ENCODE measurements at regions not wholly inside any gene's neighbourhood (a gene's known extent, or its start where the extent isn't known, plus 50 kb on each side); places are given as distances from the start of the nearest gene placed in this dataset.

- Histone ChIP-seq H3K27me3 (ENCODE audit: insufficient read depth, low read length) (no peaks in the 10 kb centered on the region), H3K9me3 (ENCODE audit: control insufficient read depth in 1 of 2, low read length in 2 of 2) (no peaks in the 10 kb centered on the region), H3K4me3 (ENCODE audit: low read length in 2 of 2) (no peak overlapping the region), H3K27ac (ENCODE audit: low read depth, low read length) (no peak overlapping the region), H3K36me3 (ENCODE audit: insufficient read depth, low read length) (no peaks in the 10 kb centered on the region), H3K4me1 (ENCODE audit: insufficient read depth, low read length) (no peaks in the 10 kb centered on the region)
- H3K4me3 Mint-ChIP-seq, result no peak overlapping the region
- H3K36me3 Mint-ChIP-seq, result no peaks in the 10 kb centered on the region
- H3K4me1 Mint-ChIP-seq, result peaks cover 0 to 2% (median 0%) of the 10 kb centered on the region in 4 donors
- H3K27ac Mint-ChIP-seq, result no peak overlapping the region
- intact Hi-C loops (cut with micrococcal nuclease), result no loop called here
- ChIA-PET CTCF (ENCODE audit: partially characterized antibody) (no interaction called here), POLR2A (ENCODE audit: partially characterized antibody) (no interaction called here)
- H3K9me3 Mint-ChIP-seq, result peaks cover 0 to 3% (median 0%) of the 10 kb centered on the region in 8 donors
- peaks cover 7 to 18% of the 10 kb centered on the region in 2 donors for H3K27me3 Mint-ChIP-seq
- no peak for DNase-seq
Measured at GRCh38 chr20:47876311-47877088, 91.2 kb upstream of the SULF2 start.

GRCh38 chr20:47875297-47876025 is 90.2 kb upstream of the SULF2 start:
- Histone ChIP-seq H3K4me3 (ENCODE audit: low read length in 2 of 2) (no peak overlapping the region), H3K9me3 (ENCODE audit: control insufficient read depth in 1 of 2, low read length in 2 of 2) (no peaks in the 10 kb centered on the region), H3K27me3 (ENCODE audit: insufficient read depth, low read length) (no peaks in the 10 kb centered on the region), H3K36me3 (ENCODE audit: insufficient read depth, low read length) (no peaks in the 10 kb centered on the region), H3K27ac (ENCODE audit: low read depth, low read length) (no peak overlapping the region), H3K4me1 (ENCODE audit: insufficient read depth, low read length) (no peaks in the 10 kb centered on the region)
- Mint-ChIP-seq H3K27ac (no peak overlapping the region), H3K9me3 (peaks cover 0 to 3% (median 0%) of the 10 kb centered on the region in 8 donors), H3K4me3 (no peak overlapping the region), H3K36me3 (no peaks in the 10 kb centered on the region), H3K27me3 (peaks cover 8 to 19% of the 10 kb centered on the region in 2 donors), H3K4me1 (peaks cover 0 to 2% (median 0%) of the 10 kb centered on the region in 4 donors)
- ChIA-PET CTCF (ENCODE audit: partially characterized antibody) (no interaction called here), POLR2A (ENCODE audit: partially characterized antibody) (no interaction called here)
- intact Hi-C loops (cut with micrococcal nuclease), result no loop called here
- no peak for DNase-seq

GRCh38 chr20:47872341-47872740 is 87.1 kb upstream of the SULF2 start:
- DNase-seq, result no peak
- Mint-ChIP-seq H3K4me1 (no peaks in the 10 kb centered on the region), H3K27me3 (peaks cover 12 to 18% of the 10 kb centered on the region in 2 donors), H3K4me3 (no peak overlapping the region), H3K9me3 (no peaks in the 10 kb centered on the region), H3K27ac (no peak overlapping the region), H3K36me3 (no peaks in the 10 kb centered on the region)
- Histone ChIP-seq H3K4me1 (ENCODE audit: insufficient read depth, low read length) (no peaks in the 10 kb centered on the region), H3K4me3 (ENCODE audit: low read length in 2 of 2) (no peak overlapping the region), H3K27me3 (ENCODE audit: insufficient read depth, low read length) (no peaks in the 10 kb centered on the region), H3K36me3 (ENCODE audit: insufficient read depth, low read length) (no peaks in the 10 kb centered on the region), H3K27ac (ENCODE audit: low read depth, low read length) (no peak overlapping the region), H3K9me3 (ENCODE audit: control insufficient read depth in 1 of 2, low read length in 2 of 2) (no peaks in the 10 kb centered on the region)
- ChIA-PET CTCF (ENCODE audit: partially characterized antibody) (no interaction called here), POLR2A (ENCODE audit: partially characterized antibody) (no interaction called here)
- intact Hi-C loops (cut with micrococcal nuclease), result no loop called here

GRCh38 chr20:47870475-47870874 is 85.2 kb upstream of the SULF2 start:
- Mint-ChIP-seq H3K9me3 (no peaks in the 10 kb centered on the region), H3K4me3 (no peak overlapping the region), H3K4me1 (no peaks in the 10 kb centered on the region), H3K27ac (no peak overlapping the region), H3K27me3 (peaks cover 14 to 16% of the 10 kb centered on the region in 2 donors), H3K36me3 (no peaks in the 10 kb centered on the region)
- Histone ChIP-seq H3K4me3 (ENCODE audit: low read length in 2 of 2) (no peak overlapping the region), H3K27ac (ENCODE audit: low read depth, low read length) (no peak overlapping the region), H3K36me3 (ENCODE audit: insufficient read depth, low read length) (no peaks in the 10 kb centered on the region), H3K27me3 (ENCODE audit: insufficient read depth, low read length) (no peaks in the 10 kb centered on the region), H3K4me1 (ENCODE audit: insufficient read depth, low read length) (no peaks in the 10 kb centered on the region), H3K9me3 (ENCODE audit: control insufficient read depth in 1 of 2, low read length in 2 of 2) (no peaks in the 10 kb centered on the region)
- ChIA-PET POLR2A (ENCODE audit: partially characterized antibody) (no interaction called here), CTCF (ENCODE audit: partially characterized antibody) (no interaction called here)
- intact Hi-C loops (cut with micrococcal nuclease), result no loop called here
- DNase-seq, result no peak

- POLR2A ChIA-PET (ENCODE audit: partially characterized antibody), result no interaction called here
- no peaks in the 10 kb centered on the region for H3K4me1 ChIP-seq (ENCODE audit: insufficient read depth, low read length)
- H3K27ac ChIP-seq (ENCODE audit: low read depth, low read length), result no peak overlapping the region
- Mint-ChIP-seq H3K36me3 (no peaks in the 10 kb centered on the region), H3K4me3 (no peak overlapping the region), H3K27ac (no peak overlapping the region), H3K4me1 (no peaks in the 10 kb centered on the region), H3K9me3 (no peaks in the 10 kb centered on the region), H3K27me3 (peaks cover 13 to 14% of the 10 kb centered on the region in 2 donors)
- intact Hi-C loops (cut with micrococcal nuclease), result no loop called here
- H3K36me3 ChIP-seq (ENCODE audit: insufficient read depth, low read length), result no peaks in the 10 kb centered on the region
- H3K27me3 ChIP-seq (ENCODE audit: insufficient read depth, low read length), result no peaks in the 10 kb centered on the region
- CTCF ChIA-PET (ENCODE audit: partially characterized antibody), result no interaction called here
- H3K9me3 ChIP-seq (ENCODE audit: control insufficient read depth in 1 of 2, low read length in 2 of 2), result no peaks in the 10 kb centered on the region
- no peak for DNase-seq
- no peak overlapping the region for H3K4me3 ChIP-seq (ENCODE audit: low read length in 2 of 2)
Measured at GRCh38 chr20:47868744-47869143, 83.5 kb upstream of the SULF2 start.

GRCh38 chr20:47868236-47868635 is 83.0 kb upstream of the SULF2 start:
- H3K4me3 Mint-ChIP-seq, result no peak overlapping the region
- CTCF ChIA-PET (ENCODE audit: partially characterized antibody), result no interaction called here

GRCh38 chr20:47867831-47868230 is 82.5 kb upstream of the SULF2 start:
- Mint-ChIP-seq H3K36me3 (no peaks in the 10 kb centered on the region), H3K27ac (no peak overlapping the region)

More at GRCh38 chr20:47868236-47868635, 83.0 kb upstream of the SULF2 start:
- POLR2A ChIA-PET (ENCODE audit: partially characterized antibody), result no interaction called here
- H3K9me3 Mint-ChIP-seq, result peaks cover 0 to 4% (median 0%) of the 10 kb centered on the region in 8 donors
- intact Hi-C loops (cut with micrococcal nuclease), result no loop called here
- H3K4me1 ChIP-seq (ENCODE audit: insufficient read depth, low read length), result no peaks in the 10 kb centered on the region
- H3K36me3 ChIP-seq (ENCODE audit: insufficient read depth, low read length), result no peaks in the 10 kb centered on the region
- no peak overlapping the region for H3K27ac Mint-ChIP-seq
- H3K4me3 ChIP-seq (ENCODE audit: low read length in 2 of 2), result no peak overlapping the region
- H3K27me3 Mint-ChIP-seq, result peaks cover 13 to 14% of the 10 kb centered on the region in 2 donors
- no peak overlapping the region for H3K27ac ChIP-seq (ENCODE audit: low read depth, low read length)
- no peaks in the 10 kb centered on the region for H3K4me1 Mint-ChIP-seq
- no peaks in the 10 kb centered on the region for H3K9me3 ChIP-seq (ENCODE audit: control insufficient read depth in 1 of 2, low read length in 2 of 2)
- no peaks in the 10 kb centered on the region for H3K36me3 Mint-ChIP-seq
- DNase-seq, result no peak
- no peaks in the 10 kb centered on the region for H3K27me3 ChIP-seq (ENCODE audit: insufficient read depth, low read length)

More at GRCh38 chr20:47867831-47868230, 82.5 kb upstream of the SULF2 start:
- Histone ChIP-seq H3K27ac (ENCODE audit: low read depth, low read length) (no peak overlapping the region), H3K9me3 (ENCODE audit: control insufficient read depth in 1 of 2, low read length in 2 of 2) (no peaks in the 10 kb centered on the region), H3K4me3 (ENCODE audit: low read length in 2 of 2) (no peak overlapping the region), H3K36me3 (ENCODE audit: insufficient read depth, low read length) (no peaks in the 10 kb centered on the region), H3K27me3 (ENCODE audit: insufficient read depth, low read length) (no peaks in the 10 kb centered on the region), H3K4me1 (ENCODE audit: insufficient read depth, low read length) (no peaks in the 10 kb centered on the region)
- CTCF ChIA-PET (ENCODE audit: partially characterized antibody), result no interaction called here
- peaks cover 11 to 14% of the 10 kb centered on the region in 2 donors for H3K27me3 Mint-ChIP-seq
- H3K9me3 Mint-ChIP-seq, result peaks cover 0 to 6% (median 0%) of the 10 kb centered on the region in 8 donors
- H3K4me1 Mint-ChIP-seq, result no peaks in the 10 kb centered on the region
- DNase-seq, result no peak
- POLR2A ChIA-PET (ENCODE audit: partially characterized antibody), result no interaction called here
- H3K4me3 Mint-ChIP-seq, result no peak overlapping the region
- intact Hi-C loops (cut with micrococcal nuclease), result no loop called here
